Esophagus muscularis mucosa (tissue), 4 donors: ENCODE measurements at regions not wholly inside any gene's neighbourhood (a gene's known extent, or its start where the extent isn't known, plus 50 kb on each side); places are given as distances from the start of the nearest gene placed in this dataset.
"Not testable (repeated sequence)": the region's sequence is repeated elsewhere in the genome, so short reads cannot be mapped to it uniquely, and the experiment has no call there.

Experiments used
- EP300 ChIP-seq: sonication (generic); formaldehyde crosslinking; IDR thresholded peaks from one replicate; pipeline ENCODE4 v1.6.1; 2017; ENCODE audit warnings: antibody characterized with exemption
- POLR2AphosphoS5 ChIP-seq, 2 donors: sonication (generic); formaldehyde crosslinking; IDR thresholded peaks; one replicate each; pipeline ENCODE4 v1.6.1; 2017; ENCODE audit warnings: antibody characterized with exemption in 2 of 2
- TF ChIP-seq, protein P1 (sequence below), 3 experiments: fragments of 200-600 bp in 2 of 3; fragments of 450-650 bp in 1 of 3; sonication (generic) in 2 of 3; IDR thresholded peaks; one replicate each; pipeline ENCODE4 v1.5.1; 2017 to 2019; ENCODE audit warnings: antibody characterized with exemption in 3 of 3, mild to moderate bottlenecking in 2 of 3, moderate library complexity in 1 of 3

DNA sequence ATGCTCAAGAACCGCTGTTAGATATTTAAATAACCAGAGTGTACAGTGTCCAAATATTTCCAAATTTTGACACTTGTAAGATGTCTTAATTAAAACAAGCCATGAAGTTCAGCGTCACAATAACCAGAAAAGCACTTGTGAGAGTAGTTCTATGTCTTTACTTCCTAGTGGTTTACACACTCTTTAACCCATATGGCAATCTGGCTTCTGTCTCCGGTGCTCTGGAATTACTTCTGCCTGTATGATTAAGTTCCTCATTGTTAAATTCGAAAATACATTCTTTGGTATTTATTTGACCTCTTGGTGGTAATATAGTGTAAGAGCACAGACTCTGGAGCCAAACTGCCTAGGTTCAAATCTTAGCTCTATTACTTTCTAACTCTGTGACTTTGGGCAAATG lies 89.9 kb upstream of the NOTCH2NLA start:
- TF ChIP-seq, protein P1, sequence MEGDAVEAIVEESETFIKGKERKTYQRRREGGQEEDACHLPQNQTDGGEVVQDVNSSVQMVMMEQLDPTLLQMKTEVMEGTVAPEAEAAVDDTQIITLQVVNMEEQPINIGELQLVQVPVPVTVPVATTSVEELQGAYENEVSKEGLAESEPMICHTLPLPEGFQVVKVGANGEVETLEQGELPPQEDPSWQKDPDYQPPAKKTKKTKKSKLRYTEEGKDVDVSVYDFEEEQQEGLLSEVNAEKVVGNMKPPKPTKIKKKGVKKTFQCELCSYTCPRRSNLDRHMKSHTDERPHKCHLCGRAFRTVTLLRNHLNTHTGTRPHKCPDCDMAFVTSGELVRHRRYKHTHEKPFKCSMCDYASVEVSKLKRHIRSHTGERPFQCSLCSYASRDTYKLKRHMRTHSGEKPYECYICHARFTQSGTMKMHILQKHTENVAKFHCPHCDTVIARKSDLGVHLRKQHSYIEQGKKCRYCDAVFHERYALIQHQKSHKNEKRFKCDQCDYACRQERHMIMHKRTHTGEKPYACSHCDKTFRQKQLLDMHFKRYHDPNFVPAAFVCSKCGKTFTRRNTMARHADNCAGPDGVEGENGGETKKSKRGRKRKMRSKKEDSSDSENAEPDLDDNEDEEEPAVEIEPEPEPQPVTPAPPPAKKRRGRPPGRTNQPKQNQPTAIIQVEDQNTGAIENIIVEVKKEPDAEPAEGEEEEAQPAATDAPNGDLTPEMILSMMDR (IDR thresholded peaks at IDR 0.05) = not testable (repeated sequence)
- TF ChIP-seq EP300; POLR2AphosphoS5 (IDR thresholded peaks at IDR 0.05): not testable (repeated sequence)
